ENCODE measurements at regions not wholly inside any gene's neighbourhood (a gene's known extent, or its start where the extent isn't known, plus 50 kb on each side); places are given as distances from the start of the nearest gene placed in this dataset.

- intact Hi-C loops (cut with DNase I; ENCODE audit: low total_unique reads): no loop called here
Measured at GRCh38 chr16:87229230-87230188, 87.7 kb downstream of the C16orf95 start.

GRCh38 chr16:87230571-87230970 lies 86.6 kb downstream of the C16orf95 start:
- Histone ChIP-seq H3K4me3 (no peak overlapping the region), H3K36me3 (ENCODE audit: low read depth, missing control alignments) (no peaks in the 10 kb centered on the region), H3K4me1 (no peaks in the 10 kb centered on the region), H3K27me3 (no peaks in the 10 kb centered on the region), H3K27ac (no peak overlapping the region), H3K9me3 (no peaks in the 10 kb centered on the region)
- WGBS, 2 donors: 82 to 96% methylated on average over 4 of the region's 4 CpGs
- TF ChIP-seq CTCF (IDR thresholded peaks at IDR 0.05) (no peak), POLR2A (IDR thresholded peaks at IDR 0.05) (no peak)
- DNase-seq: no peak
- intact Hi-C loops (cut with DNase I; ENCODE audit: low total_unique reads): no loop called here

More at GRCh38 chr16:87229230-87230188, 87.7 kb downstream of the C16orf95 start:
- TF ChIP-seq POLR2A (IDR thresholded peaks at IDR 0.05) (no peak), CTCF (IDR thresholded peaks at IDR 0.05) (no peak)
- no peak for DNase-seq
- no peak overlapping the region for H3K4me3 ChIP-seq
- H3K27me3 ChIP-seq: no peaks in the 10 kb centered on the region
- 89 to 93% methylated on average over 18 of the region's 18 CpGs for WGBS, 2 donors
- H3K36me3 ChIP-seq (ENCODE audit: low read depth, missing control alignments): no peaks in the 10 kb centered on the region
- no peaks in the 10 kb centered on the region for H3K9me3 ChIP-seq
- H3K27ac ChIP-seq: no peak overlapping the region
- H3K4me1 ChIP-seq: no peaks in the 10 kb centered on the region

GRCh38 chr16:87231295-87231694 lies 85.9 kb downstream of the C16orf95 start:
- TF ChIP-seq CTCF (IDR thresholded peaks at IDR 0.05) (no peak), POLR2A (IDR thresholded peaks at IDR 0.05) (no peak)
- DNase-seq: no peak
- 94 to 95% methylated on average over 4 of the region's 4 CpGs for WGBS, 2 donors
- Histone ChIP-seq H3K27ac (no peak overlapping the region), H3K27me3 (no peaks in the 10 kb centered on the region), H3K36me3 (ENCODE audit: low read depth, missing control alignments) (no peaks in the 10 kb centered on the region), H3K4me3 (no peak overlapping the region), H3K9me3 (no peaks in the 10 kb centered on the region), H3K4me1 (no peaks in the 10 kb centered on the region)
- intact Hi-C loops (cut with DNase I; ENCODE audit: low total_unique reads): no loop called here

GRCh38 chr16:87231911-87232310 lies 85.3 kb downstream of the C16orf95 start:
- DNase-seq: no peak
- H3K27ac ChIP-seq: no peak overlapping the region
- H3K4me1 ChIP-seq: no peaks in the 10 kb centered on the region
- no peaks in the 10 kb centered on the region for H3K9me3 ChIP-seq
- no peak overlapping the region for H3K4me3 ChIP-seq
- intact Hi-C loops (cut with DNase I; ENCODE audit: low total_unique reads): no loop called here
- H3K27me3 ChIP-seq: no peaks in the 10 kb centered on the region
- no peak for TF ChIP-seq POLR2A (IDR thresholded peaks at IDR 0.05)
- no peak for TF ChIP-seq CTCF (IDR thresholded peaks at IDR 0.05)
- WGBS, 2 donors: 100% methylated on average over 1 of the region's 1 CpG
- H3K36me3 ChIP-seq (ENCODE audit: low read depth, missing control alignments): no peaks in the 10 kb centered on the region
